H9 (cell line): ENCODE measurements at regions not wholly inside any gene's neighbourhood (a gene's known extent, or its start where the extent isn't known, plus 50 kb on each side); places are given as distances from the start of the nearest gene placed in this dataset.

Source experiments
- DNase-seq: peaks from one replicate; pipeline ENCODE4 v3.0.0-alpha.2; 2017
- H2AFZ ChIP-seq: one replicate; pipeline ENCODE4 v1.6.1; 2013; ENCODE audit warnings: mild to moderate bottlenecking, low read length, control low read depth, moderate library complexity
- H2AK5ac ChIP-seq: 2 replicates; pipeline ENCODE4 v1.6.1; 2013; ENCODE audit warnings: low read length, control low read depth, mixed read lengths; ENCODE audit not compliant: insufficient read length
- H2BK120ac ChIP-seq: one replicate; pipeline ENCODE4 v1.6.1; 2013; ENCODE audit warnings: low read depth, mild to moderate bottlenecking, low read length, control low read depth, inconsistent platforms; ENCODE audit not compliant: poor library complexity, severe bottlenecking
- H2BK12ac ChIP-seq: 2 replicates; pipeline ENCODE4 v1.6.1; 2013; ENCODE audit warnings: low read length, control low read depth, mixed read lengths, low read depth; ENCODE audit not compliant: insufficient read length
- H2BK15ac ChIP-seq: 2 replicates; pipeline ENCODE4 v1.6.1; 2013; ENCODE audit warnings: low read depth, low read length, control low read depth
- H2BK20ac ChIP-seq: one replicate; pipeline ENCODE4 v1.6.1; 2013; ENCODE audit warnings: low read depth, mild to moderate bottlenecking, low read length, control low read depth, inconsistent platforms; ENCODE audit not compliant: poor library complexity, severe bottlenecking
- H2BK5ac ChIP-seq: 2 replicates; pipeline ENCODE4 v1.6.1; 2013; ENCODE audit warnings: low read length, control low read depth, mixed read lengths; ENCODE audit not compliant: insufficient read length
- H3K14ac ChIP-seq: 2 replicates; pipeline ENCODE4 v1.6.1; 2013; ENCODE audit warnings: low read length, control low read depth; ENCODE audit not compliant: insufficient read depth
- H3K18ac ChIP-seq: 2 replicates; pipeline ENCODE4 v1.6.1; 2013; ENCODE audit warnings: low read depth, mild to moderate bottlenecking, mixed read lengths, low read length, control low read depth; ENCODE audit not compliant: insufficient read length
- H3K23ac ChIP-seq: 2 replicates; pipeline ENCODE4 v1.6.1; 2013; ENCODE audit warnings: low read length, control low read depth, mixed read lengths, low read depth; ENCODE audit not compliant: insufficient read length
- H3K23me2 ChIP-seq: 2 replicates; pipeline ENCODE4 v1.6.1; 2013; ENCODE audit warnings: low read depth, mild to moderate bottlenecking, mixed read lengths, low read length, control low read depth; ENCODE audit not compliant: insufficient read length, poor library complexity, severe bottlenecking
- H3K27ac ChIP-seq: 2 replicates; pipeline ENCODE4 v1.5.1; 2013; ENCODE audit warnings: low read length, control low read depth, mixed read lengths, low read depth; ENCODE audit not compliant: insufficient read length
- H3K27me3 ChIP-seq: 2 replicates; pipeline ENCODE4 v1.6.1; 2013; ENCODE audit warnings: low read length, control low read depth, inconsistent platforms; ENCODE audit not compliant: insufficient read depth
- H3K4ac ChIP-seq: 2 replicates; pipeline ENCODE4 v1.6.1; 2013; ENCODE audit warnings: low read depth, mild to moderate bottlenecking, control low read depth, inconsistent platforms, low read length, moderate library complexity
- H3K4me1 ChIP-seq: 2 replicates; pipeline ENCODE4 v1.6.1; 2013; ENCODE audit warnings: low read length, control low read depth, inconsistent platforms; ENCODE audit not compliant: insufficient read depth
- H3K4me2 ChIP-seq: 2 replicates; pipeline ENCODE4 v1.6.1; 2013; ENCODE audit warnings: low read length, control low read depth, mixed read lengths; ENCODE audit not compliant: insufficient read length, insufficient read depth
- H3K56ac ChIP-seq: 2 replicates; pipeline ENCODE4 v1.6.1; 2013; ENCODE audit warnings: low read depth, mild to moderate bottlenecking, mixed read lengths, low read length, control low read depth; ENCODE audit not compliant: insufficient read length
- H3K79me1 ChIP-seq: 2 replicates; pipeline ENCODE4 v1.6.1; 2013; ENCODE audit warnings: low read depth, mild to moderate bottlenecking, moderate library complexity, low read length, control low read depth, inconsistent platforms; ENCODE audit not compliant: insufficient read depth, poor library complexity, severe bottlenecking
- H3K79me2 ChIP-seq: 2 replicates; pipeline ENCODE4 v1.6.1; 2013; ENCODE audit warnings: low read length, control low read depth, inconsistent platforms; ENCODE audit not compliant: insufficient read depth
- H3K9ac ChIP-seq: 2 replicates; pipeline ENCODE4 v1.6.1; 2013; ENCODE audit warnings: low read length, control low read depth, mixed read lengths; ENCODE audit not compliant: insufficient read length; ENCODE audit errors: extremely low read depth
- H3K9me3 ChIP-seq: one replicate; pipeline ENCODE4 v1.6.1; 2013; ENCODE audit warnings: low read depth, low read length, inconsistent platforms; ENCODE audit not compliant: control insufficient read depth
- H3T11ph ChIP-seq: one replicate; pipeline ENCODE4 v1.6.1; 2013; ENCODE audit warnings: mild to moderate bottlenecking, low read length, control low read depth, inconsistent platforms
- H4K20me1 ChIP-seq: one replicate; pipeline ENCODE4 v1.6.1; 2013; ENCODE audit not compliant: control insufficient read depth, insufficient read length, insufficient read depth
- H4K5ac ChIP-seq: 2 replicates; pipeline ENCODE4 v1.6.1; 2013; ENCODE audit warnings: low read depth, mild to moderate bottlenecking, mixed read lengths, low read length, control low read depth; ENCODE audit not compliant: insufficient read length
- H4K8ac ChIP-seq: replicated peaks from 2 replicates; pipeline ENCODE4 v1.6.1; 2013; ENCODE audit warnings: low read length, control low read depth, mixed read lengths, low read depth; ENCODE audit not compliant: insufficient read length
- H4K91ac ChIP-seq: 2 replicates; pipeline ENCODE4 v1.6.1; 2013; ENCODE audit warnings: low read depth, mild to moderate bottlenecking, moderate library complexity, mixed read lengths, low read length, control low read depth; ENCODE audit not compliant: insufficient read length
- H3K27ac Mint-ChIP-seq, 3 experiments: 2 replicates in 2 of 3; 3 replicates in 1 of 3; pipeline ENCODE4 v1.8.0; 2020 to 2021; ENCODE audit warnings: mixed read lengths in 3 of 3, mild to moderate bottlenecking in 1 of 3, moderate library complexity in 1 of 3
- H3K27me3 Mint-ChIP-seq: 2 replicates; pipeline ENCODE4 v1.8.0; 2021; ENCODE audit warnings: low read depth, mild to moderate bottlenecking, moderate library complexity, mixed read lengths
- H3K36me3 Mint-ChIP-seq, 3 experiments: 2 replicates in 2 of 3; 3 replicates in 1 of 3; pipeline ENCODE4 v1.8.0; 2020 to 2021; ENCODE audit warnings: low read depth in 3 of 3, mixed read lengths in 3 of 3; ENCODE audit not compliant: insufficient read depth in 1 of 3
- H3K4me1 Mint-ChIP-seq, 2 experiments: 2 replicates each; pipeline ENCODE4 v1.8.0; 2020; ENCODE audit warnings: mixed read lengths in 2 of 2
- H3K4me3 Mint-ChIP-seq, 2 experiments: 2 replicates in 1 of 2; 3 replicates in 1 of 2; pipeline ENCODE4 v1.8.0; 2020 to 2021; ENCODE audit warnings: mild to moderate bottlenecking in 2 of 2, mixed read lengths in 2 of 2, moderate library complexity in 1 of 2
- H3K9me3 Mint-ChIP-seq, 2 experiments: 2 replicates in 1 of 2; 3 replicates in 1 of 2; pipeline ENCODE4 v1.8.0; 2020; ENCODE audit warnings: mild to moderate bottlenecking in 2 of 2, mixed read lengths in 2 of 2, moderate library complexity in 1 of 2
- WGBS: extraction: QIAGEN DNeasy Blood & Tissue Kit; methylation state at CpG from one replicate; pipeline ENCODE4 v1.1.7; 2013; ENCODE audit warnings: missing lambda C conversion rate, low lambda C conversion rate, mixed read lengths; ENCODE audit not compliant: insufficient read length; ENCODE audit errors: extremely low coverage; 5-methylcytosine and 5-hydroxymethylcytosine counted together
- TF ChIP-seq, protein P1 (sequence below): fragments of 200-600 bp; sonication (generic); conservative IDR thresholded peaks from 3 replicates; pipeline ENCODE4 v1.8.0; 2021; ENCODE audit warnings: antibody characterized with exemption, mild to moderate bottlenecking

- no CpG with 5 or more reads among the region's 2 CpGs for WGBS
- Histone ChIP-seq H3K4ac (no peak overlapping the region), H3K4me1 (no peaks in the 10 kb centered on the region), H3K79me1 (no peaks in the 10 kb centered on the region), H3K79me2 (no peaks in the 10 kb centered on the region), H3K9me3 (no peaks in the 10 kb centered on the region), H3K18ac (no peak overlapping the region), H4K5ac (no peak overlapping the region), H4K20me1 (no peaks in the 10 kb centered on the region), H2BK5ac (no peak overlapping the region), H3K27ac (no peak overlapping the region), H3K4me2 (no peak overlapping the region), H2BK15ac (no peak overlapping the region), H2BK120ac (no peak overlapping the region), H4K91ac (no peak overlapping the region), H3K23ac (no peak overlapping the region), H3K56ac (no peak overlapping the region), H2AFZ (no peak overlapping the region), H3K9ac (no peak overlapping the region), H3K23me2 (no peaks in the 10 kb centered on the region), H3K14ac (no peak overlapping the region), H2AK5ac (no peak overlapping the region), H3K27me3 (no peaks in the 10 kb centered on the region), H2BK12ac (no peak overlapping the region), H3T11ph (no peak overlapping the region), H2BK20ac (no peak overlapping the region), H4K8ac (no peak overlapping the region)
- Mint-ChIP-seq H3K27me3 (no peaks in the 10 kb centered on the region), H3K9me3 (no peaks in the 10 kb centered on the region), H3K4me3 (no peak overlapping the region), H3K36me3 (no peaks in the 10 kb centered on the region), H3K4me1 (peaks cover 15 to 16% of the 10 kb centered on the region in 2 experiments), H3K27ac (no peak overlapping the region)
- TF ChIP-seq, protein P1, sequence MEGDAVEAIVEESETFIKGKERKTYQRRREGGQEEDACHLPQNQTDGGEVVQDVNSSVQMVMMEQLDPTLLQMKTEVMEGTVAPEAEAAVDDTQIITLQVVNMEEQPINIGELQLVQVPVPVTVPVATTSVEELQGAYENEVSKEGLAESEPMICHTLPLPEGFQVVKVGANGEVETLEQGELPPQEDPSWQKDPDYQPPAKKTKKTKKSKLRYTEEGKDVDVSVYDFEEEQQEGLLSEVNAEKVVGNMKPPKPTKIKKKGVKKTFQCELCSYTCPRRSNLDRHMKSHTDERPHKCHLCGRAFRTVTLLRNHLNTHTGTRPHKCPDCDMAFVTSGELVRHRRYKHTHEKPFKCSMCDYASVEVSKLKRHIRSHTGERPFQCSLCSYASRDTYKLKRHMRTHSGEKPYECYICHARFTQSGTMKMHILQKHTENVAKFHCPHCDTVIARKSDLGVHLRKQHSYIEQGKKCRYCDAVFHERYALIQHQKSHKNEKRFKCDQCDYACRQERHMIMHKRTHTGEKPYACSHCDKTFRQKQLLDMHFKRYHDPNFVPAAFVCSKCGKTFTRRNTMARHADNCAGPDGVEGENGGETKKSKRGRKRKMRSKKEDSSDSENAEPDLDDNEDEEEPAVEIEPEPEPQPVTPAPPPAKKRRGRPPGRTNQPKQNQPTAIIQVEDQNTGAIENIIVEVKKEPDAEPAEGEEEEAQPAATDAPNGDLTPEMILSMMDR, result no peak
- DNase-seq, result no peak
Observed at GRCh38 chr6:51430589-51430988, 611.9 kb downstream of the TFAP2B start.
